Erythroblast (primary cell): ENCODE measurements at regions not wholly inside any gene's neighbourhood (a gene's known extent, or its start where the extent isn't known, plus 50 kb on each side); places are given as distances from the start of the nearest gene placed in this dataset.
"Not testable (repeated sequence)": the region's sequence is repeated elsewhere in the genome, so short reads cannot be mapped to it uniquely, and the experiment has no call there.

Experiments used
- DNase-seq, 2 experiments: peaks; one replicate each; lab custom pipeline; 2025; lab: John Stamatoyannopoulos, UW
- GATA1 ChIP-seq: IDR thresholded peaks from 2 replicates; pipeline ENCODE4 v1.6.1; 2011; ENCODE audit warnings: low read depth, mild to moderate bottlenecking, control low read depth, low read length, moderate library complexity
- POLR2A ChIP-seq: IDR thresholded peaks from 2 replicates; pipeline ENCODE4 v1.6.1; 2011; ENCODE audit warnings: mild to moderate bottlenecking, low read length

DNA sequence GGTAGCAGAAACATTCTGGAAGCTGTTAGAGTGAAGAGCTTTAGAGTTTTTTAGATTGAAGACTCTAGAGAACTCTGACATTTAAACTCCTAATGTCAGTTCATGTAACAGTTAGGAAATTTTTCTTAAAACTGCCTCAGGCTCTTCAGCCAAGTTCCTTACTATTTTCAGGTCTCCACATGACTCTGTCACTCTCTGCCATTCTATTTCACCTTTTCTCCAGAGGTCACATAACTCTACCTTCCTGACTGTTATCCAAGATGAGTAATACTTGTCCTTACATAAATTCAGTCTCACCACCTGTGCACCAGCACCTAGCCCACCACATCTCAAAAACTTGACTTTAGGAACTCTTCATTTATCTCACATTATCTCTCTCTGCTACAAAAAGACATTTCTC lies 347.1 kb upstream of the CA10 start:
- DNase-seq: no peak

DNA sequence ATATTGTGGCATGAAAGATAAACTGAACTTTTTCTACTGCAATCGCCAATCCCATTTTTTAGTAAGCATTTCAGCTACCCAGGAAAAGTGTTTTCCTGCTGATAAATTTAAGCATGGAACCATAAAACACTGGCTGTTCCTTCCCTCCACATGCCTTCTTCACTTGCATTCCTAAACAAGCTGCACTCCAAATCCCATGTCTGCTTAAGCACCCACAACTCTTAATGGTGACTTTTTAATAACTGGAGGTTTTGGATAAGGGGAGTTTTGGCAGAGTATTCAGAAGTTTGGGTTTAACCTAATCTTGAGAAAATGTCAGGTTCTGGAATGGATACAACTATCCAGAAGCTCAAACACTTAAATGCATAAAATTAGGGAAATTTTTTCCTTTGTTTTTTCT lies 345.6 kb upstream of the CA10 start:
- DNase-seq: no peak
- TF ChIP-seq POLR2A: no peak
- no peak for TF ChIP-seq GATA1

More for the DNA sequence above, 347.1 kb upstream of the CA10 start:
- TF ChIP-seq GATA1 (no peak), POLR2A (no peak)

DNA sequence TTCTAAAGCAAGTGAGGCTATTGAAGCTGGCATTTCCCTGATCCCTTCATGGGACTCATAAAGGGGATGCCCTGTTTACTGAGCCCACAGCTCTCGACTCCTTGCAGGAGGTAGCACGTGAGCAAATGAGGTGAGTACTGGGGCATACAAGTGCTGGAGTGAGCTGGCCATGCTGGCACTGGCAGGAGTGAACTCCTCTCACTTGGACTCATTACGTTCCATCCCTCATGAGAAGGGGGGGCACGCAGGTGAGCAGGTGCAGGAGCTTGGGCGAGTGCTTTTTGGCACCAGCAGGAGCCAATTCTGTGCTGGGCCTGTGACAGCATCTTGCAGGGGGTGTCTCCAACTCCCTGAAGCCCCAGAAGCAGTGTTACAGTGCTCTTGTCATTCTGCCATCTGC lies 337.1 kb upstream of the CA10 start:
- no peak for TF ChIP-seq POLR2A
- TF ChIP-seq GATA1: no peak
- DNase-seq: no peak

DNA sequence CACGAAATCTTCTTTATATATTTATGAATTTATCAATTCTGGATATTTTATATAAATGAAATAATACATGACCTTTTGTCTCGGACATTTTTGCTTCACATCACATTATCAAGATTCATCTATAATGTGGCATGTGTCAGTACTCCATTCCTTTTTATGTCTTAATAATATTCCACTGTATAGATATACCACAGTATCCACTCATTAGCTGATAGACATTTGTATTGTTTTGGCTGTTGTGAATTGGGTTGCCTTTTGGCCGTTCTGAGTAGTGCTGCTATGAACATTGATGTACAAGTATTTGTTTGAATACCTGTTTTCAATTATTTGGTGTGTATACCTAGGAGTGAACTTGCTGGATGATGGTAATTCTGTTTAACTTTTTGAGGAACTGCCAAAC lies 323.8 kb upstream of the CA10 start:
- no peak for TF ChIP-seq POLR2A
- TF ChIP-seq GATA1: no peak
- DNase-seq: no peak

DNA sequence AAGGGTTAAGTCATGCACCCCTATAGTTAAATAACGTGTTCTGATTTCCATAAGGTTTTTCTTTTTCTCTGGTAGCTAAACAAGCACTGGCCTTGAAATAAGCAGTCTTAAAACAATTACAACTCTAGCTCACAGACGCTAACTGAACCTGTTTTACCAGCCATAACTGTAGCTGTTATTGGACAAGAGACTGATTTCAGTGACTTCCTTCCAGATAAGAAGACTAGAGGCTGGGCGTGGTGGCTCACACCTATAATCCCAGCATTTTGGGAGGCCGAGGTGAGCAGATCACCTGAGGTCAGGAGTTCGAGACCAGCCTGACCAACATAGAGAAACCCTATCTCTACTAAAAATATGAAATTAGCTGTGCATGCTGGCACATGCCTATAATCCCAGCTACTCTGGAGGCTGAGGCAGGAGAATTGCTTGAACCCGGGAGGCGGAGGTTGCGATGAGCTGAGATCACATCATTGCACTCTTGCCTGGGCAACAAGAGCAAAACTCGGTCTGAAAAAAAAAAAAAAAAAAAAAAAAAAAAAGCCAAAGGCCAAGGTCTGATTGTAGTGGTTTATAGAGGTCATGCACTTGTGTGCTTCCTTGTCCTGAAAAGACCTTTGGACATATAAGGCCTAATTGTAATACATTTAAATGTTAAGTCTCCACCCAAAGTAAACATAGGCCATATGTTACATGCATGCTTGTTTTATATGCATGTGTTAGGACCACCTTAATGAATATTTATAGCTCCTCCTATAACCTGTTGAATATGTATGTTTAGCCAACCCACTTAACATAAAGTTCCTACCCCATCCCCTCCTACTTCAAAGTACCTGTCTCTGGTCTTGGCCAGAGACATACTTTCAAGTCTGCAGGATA lies 319.5 kb upstream of the CA10 start:
- no peak for DNase-seq
- TF ChIP-seq POLR2A (no peak), GATA1 (no peak)

DNA sequence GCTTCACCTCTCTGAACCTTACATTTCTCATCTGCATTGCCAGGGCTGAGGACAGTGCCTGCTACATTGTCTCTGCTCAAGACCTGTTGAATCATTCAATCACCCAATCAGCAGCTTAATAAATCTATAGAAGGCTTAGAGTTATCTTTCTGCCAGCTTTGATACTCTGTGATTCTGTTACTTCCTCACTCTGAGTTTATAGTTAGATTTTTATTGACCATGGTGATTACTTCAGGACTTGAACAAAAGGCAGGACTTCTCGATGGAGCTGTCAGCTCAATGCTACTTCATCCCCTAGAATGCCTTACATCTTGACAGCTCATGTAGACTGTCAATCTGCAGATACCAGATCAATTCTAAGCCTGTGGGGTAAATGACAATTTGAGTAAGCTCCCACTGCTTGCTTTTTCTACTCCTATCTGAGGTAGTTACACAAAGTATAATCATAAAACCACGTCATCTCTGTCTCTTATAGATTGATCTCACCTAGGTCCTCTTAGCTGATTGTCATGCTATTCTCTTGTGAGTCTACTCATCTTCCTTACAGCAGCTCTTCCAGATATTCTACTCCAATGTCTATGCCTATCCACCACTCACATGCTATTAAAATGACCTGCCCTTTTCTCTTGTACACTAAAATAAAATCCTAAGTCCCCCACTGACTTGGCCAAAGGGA lies 318.3 kb upstream of the CA10 start:
- no peak for TF ChIP-seq GATA1
- no peak for TF ChIP-seq POLR2A
- no peak for DNase-seq

DNA sequence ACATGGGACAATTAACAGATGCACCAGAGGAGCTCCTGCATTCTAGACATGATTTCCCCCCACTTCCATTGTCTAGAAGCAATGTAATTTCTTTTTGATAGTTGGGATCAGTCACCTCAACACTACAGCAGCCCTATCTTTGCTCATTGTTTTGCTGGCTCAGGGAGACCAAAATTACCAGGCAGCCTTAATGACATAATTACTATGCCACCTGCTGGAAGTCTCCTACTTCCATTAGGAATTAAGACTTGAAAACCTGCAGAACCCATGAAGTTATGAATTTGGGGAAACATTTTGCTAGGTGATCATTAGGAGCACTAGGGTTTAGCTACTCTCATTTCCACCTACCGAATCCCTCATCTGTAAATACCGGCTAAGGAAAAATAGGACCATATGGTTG lies 312.0 kb upstream of the CA10 start:
- no peak for DNase-seq
- TF ChIP-seq GATA1 (no peak), POLR2A (no peak)

DNA sequence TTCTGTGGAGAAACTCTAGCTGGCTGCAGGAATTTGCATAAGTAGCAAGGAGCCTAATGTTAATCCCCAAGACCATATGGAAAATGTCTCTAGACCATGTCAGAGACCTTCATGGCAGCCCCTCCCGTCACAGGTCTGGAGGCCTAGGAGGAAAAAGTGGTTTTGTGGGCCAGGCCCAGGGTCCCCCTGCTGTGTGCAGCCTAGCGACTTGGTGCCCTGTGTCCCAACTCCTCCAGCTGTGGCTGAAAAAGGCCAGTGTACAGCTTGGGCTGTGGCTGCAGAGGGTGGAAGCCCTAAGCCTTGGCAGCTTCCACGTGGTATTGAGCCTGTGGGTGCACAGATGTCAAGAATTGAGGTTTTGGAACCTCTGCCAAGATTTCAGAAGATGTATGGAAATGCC lies 306.9 kb upstream of the CA10 start:
- TF ChIP-seq GATA1 (no peak), POLR2A (no peak)
- DNase-seq: no peak

DNA sequence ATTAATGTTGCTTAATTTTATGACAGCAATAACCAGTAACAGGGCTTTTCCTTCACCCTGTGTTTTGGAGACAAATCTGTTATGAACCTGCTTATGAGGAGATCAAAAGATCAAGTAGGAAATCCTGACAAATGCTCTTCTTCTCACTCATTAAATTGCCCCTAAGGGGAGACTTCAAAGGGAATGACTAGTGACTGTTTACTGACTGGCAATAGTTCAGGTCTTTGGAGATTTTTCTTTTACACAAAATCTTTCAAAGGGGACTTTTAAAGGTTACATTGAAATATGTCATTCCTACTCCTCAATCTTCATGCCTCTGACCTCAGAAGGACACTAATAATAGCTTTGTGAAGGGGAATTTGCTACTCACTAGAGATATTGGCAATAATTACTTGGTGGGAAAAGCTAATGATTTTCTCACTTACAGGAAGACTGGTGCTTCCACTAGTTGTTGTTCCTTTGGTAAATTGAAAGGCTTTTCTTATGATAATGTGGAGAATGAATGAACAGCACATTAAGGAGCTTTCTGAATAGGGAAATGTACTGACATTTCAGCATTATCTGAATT lies 292.9 kb upstream of the CA10 start:
- TF ChIP-seq GATA1 (no peak), POLR2A (no peak)
- no peak for DNase-seq

DNA sequence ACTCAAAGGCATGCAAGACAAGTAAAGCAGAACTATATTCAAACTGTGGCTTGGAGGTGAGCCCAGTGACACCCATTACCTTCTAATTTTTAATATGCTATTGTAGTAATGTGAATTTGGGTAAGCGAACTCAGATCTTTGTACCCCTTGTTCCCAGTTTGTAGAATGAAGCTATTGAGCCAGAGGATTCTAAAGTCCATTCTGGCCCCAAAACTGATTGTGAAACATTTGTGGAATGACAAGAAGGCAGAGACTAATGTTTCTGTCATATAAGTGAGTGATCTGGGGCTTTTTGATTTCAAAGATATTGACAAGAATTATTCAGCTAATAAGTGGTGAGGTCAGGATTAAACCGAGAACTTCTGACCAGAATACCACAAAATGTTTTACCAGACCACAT lies 283.8 kb upstream of the CA10 start:
- TF ChIP-seq GATA1 (no peak), POLR2A (no peak)
- DNase-seq: no peak

DNA sequence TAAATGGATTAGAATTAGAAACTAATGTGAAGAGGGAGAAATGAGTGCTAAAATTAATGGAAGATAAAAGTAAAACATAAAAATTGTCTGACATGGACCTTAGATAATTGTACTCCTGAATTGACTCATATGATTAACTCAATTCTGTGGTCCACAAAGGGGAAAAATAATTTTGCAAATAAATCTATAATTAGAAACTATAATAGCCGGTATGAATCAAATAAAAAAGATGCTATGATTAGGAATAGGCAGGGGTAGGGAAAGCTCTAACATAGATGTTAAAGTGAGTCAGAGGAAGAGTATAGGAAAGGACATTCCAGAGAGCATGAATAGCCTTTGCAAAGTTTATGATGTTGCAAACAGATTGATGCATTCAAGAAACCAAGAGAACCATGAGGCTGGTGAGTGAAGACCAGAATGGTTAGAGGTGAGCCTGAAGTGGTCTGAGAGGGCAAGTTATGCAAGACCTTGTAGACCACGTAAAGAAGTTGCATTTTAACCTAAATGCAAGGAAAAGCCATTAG lies 262.1 kb upstream of the CA10 start:
- no peak for TF ChIP-seq GATA1
- no peak for TF ChIP-seq POLR2A
- DNase-seq: no peak

DNA sequence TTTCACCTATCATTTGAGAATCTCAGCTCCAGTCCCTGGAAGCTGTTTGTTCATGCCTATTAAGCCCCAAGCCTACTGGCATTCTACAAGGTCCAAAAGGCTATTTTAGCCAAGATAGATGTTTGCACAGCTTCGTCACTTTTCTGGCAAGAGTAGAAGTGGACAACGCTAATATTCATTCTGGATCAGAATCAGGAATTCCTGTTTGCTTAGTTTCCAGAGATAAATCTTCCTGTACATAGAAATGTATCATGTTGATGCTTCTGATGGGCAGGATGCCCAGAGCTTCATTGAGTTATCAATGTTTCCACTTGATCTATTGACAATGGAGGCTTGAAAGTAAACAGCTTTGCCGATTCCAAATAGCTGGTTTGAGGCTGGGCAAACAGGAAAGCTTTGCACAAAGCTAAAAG lies 260.7 kb upstream of the CA10 start:
- TF ChIP-seq GATA1 (no peak), POLR2A (no peak)
- DNase-seq: no peak

DNA sequence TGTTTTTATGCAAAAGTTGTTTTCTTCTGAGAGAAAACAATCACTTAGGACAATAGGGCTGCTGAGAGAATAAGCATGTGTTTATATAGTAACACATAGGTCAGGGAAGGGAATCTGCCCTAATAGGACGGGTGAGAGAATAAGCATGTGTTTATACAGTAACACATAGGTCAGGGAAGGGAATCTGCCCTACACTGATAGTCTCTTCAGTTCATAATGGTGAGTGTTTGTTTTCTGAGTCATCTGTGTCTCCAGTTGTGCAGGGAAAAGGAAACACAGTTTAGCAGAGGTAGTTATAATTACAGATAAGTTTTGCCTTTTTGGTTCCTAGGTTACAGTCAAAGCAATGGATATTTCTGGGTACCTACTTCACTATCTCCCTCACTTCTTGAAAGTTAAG lies 252.3 kb upstream of the CA10 start:
- DNase-seq: no peak
- TF ChIP-seq POLR2A (no peak), GATA1 (no peak)

DNA sequence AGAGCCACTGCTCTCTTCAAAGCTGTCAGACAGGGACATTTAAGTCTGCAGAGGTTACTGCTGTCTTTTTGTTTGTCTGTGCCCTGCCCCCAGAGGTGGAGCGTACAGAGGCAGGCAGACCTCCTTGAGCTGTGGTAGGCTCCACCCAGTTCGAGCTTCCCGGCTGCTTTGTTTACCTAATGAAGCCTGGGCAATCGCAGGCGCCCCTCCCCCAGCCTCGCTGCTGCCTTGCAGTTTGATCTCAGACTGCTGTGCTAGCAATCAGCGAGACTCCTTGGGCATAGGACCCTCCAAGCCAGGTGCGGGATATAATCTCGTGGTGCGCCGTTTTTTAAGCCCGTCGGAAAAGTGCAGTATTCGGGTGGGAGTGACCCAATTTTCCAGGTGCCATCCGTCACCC lies 250.7 kb upstream of the CA10 start:
- DNase-seq: not testable (repeated sequence)
